Amniotic epithelial cell (primary cell): ENCODE measurements at regions not wholly inside any gene's neighbourhood (a gene's known extent, or its start where the extent isn't known, plus 50 kb on each side); places are given as distances from the start of the nearest gene placed in this dataset.

Experiments used
- DNase-seq: peaks from one replicate; pipeline ENCODE4 v3.0.0-alpha.2; 2010; ENCODE audit warnings: low read depth

GRCh38 chr11:95717314-95717713 lies 72.3 kb downstream of the FAM76B start:
- no peak for DNase-seq

- DNase-seq = no peak
Observed at GRCh38 chr11:95716266-95716665, 73.3 kb downstream of the FAM76B start.

GRCh38 chr11:95715777-95716241 lies 73.8 kb downstream of the FAM76B start:
- DNase-seq = peak; percentile 46

DNA sequence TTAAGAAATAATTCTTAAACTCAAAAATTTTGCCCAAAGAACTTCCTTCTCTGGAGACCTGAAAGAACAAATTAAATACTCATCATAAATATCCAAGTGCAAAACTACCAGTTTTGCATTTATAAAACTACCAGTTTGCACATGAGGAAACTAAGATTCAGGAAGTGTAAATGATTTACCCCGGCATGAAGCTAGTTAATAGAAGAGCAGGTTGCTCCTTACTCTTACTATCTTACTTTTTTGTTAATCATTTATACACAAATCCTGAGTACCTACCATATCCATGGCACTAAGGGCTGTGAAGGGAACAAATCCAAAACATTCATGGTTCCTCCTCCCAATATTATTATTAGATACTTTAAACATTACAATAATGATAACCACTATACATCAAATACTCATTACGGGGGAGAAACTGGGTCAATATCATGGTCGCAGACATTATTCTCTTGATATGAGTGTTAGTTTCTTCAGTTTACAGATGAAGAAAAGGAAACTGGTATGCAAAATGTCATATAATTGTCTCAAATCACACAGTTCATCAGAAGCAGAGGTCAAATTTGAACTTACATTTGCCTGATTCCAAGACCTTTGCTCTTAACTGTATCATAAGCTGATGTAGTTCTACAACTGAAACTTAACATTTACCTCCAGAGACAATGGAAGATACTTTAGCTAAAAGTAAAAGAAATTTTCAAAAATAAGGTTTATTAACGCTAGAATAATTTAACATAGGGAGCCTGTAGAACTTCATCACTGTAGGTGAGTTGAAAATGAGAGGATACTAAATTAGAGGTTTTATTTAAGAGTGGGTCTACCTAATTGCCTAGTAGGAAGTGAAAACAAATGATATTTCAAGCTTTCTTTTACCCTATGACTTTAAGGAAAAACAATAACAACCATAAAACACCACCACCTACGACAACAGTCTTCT lies 74.5 kb downstream of the FAM76B start:
- no peak for DNase-seq

DNA sequence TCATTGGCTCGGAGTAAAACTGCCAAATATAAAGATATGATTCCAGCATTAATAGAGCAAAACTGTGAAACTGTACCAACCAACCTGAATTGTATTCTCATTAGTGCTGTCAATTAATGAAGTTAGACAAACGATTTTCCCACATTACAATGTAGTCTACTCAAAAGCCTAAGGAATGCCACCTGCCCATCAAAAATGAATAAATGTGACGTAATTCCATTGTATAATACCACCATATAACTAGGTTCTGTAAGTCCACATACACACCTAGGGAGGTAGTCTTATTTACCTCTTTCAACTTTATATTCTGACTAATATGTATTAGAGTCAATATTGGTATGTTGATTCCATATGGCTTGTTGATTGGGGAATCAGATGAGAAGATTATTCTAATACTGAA lies 76.2 kb downstream of the FAM76B start:
- DNase-seq = no peak

GRCh38 chr11:95711945-95712221 lies 77.7 kb downstream of the FAM76B start:
- DNase-seq = no peak

GRCh38 chr11:95711162-95711944 lies 78.2 kb downstream of the FAM76B start:
- DNase-seq = no peak

- DNase-seq = no peak
Observed at GRCh38 chr11:95708681-95709080, 80.9 kb downstream of the FAM76B start.

GRCh38 chr11:95706974-95707387 lies 82.6 kb downstream of the FAM76B start:
- no peak for DNase-seq

GRCh38 chr11:95705485-95706124 lies 84.0 kb downstream of the FAM76B start:
- peak; percentile 76 for DNase-seq

DNA sequence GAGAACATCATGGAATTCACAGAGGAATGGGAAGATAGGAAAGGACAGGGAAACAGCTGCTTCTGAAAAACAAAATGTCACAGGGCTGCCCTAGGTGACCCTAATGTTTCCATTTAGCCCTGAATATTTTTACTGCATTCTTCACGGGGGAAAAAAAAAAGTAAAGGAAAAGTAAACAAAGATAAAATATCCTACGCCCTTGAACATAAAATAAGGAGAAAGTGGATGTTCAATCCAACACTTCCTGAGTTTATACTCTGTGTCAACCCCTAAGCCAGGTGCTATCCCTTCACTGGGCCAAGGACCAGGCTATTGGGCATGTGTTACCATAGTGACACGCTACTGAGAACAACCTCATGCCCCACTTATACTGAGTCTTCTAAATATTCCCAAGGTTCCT lies 84.7 kb downstream of the FAM76B start:
- no peak for DNase-seq

DNA sequence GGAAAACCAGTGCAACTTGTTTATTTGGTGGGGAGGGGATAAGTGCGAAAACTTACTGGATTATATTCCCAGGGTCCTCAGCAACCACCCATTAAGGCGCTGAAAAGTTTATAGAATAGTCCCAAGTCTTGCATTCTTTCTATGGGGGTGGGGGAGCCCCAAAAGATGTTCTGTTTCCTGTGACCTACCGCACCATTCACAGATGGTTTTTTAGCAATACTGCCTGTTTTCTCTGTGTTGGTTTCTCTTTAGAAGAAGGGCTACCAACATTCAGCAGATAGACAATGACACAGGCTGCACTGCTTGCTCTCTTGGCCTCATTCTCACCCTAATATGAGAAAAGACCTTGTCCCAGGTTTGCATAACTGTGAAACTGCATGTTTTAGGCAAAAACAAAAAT lies 86.5 kb downstream of the FAM76B start:
- no peak for DNase-seq

DNA sequence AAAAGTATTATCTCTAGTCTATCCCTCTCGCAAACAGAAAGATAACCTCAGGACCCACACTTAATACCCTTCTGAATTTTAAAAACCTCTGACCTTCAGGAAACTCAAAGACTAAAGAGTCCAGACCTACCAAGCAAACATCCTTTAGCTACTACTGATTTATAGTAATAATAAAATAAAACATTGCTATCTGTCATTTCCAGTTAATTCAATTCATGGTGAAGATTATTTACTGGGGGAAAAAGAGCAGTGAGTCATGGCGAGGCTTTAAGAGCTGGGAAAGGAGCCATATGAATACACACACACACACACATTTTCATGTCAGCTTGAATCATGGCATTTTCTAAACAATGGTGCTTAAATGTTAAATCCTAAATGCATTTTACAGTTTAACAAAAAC lies 87.1 kb downstream of the FAM76B start:
- peak; percentile 91 for DNase-seq

DNA sequence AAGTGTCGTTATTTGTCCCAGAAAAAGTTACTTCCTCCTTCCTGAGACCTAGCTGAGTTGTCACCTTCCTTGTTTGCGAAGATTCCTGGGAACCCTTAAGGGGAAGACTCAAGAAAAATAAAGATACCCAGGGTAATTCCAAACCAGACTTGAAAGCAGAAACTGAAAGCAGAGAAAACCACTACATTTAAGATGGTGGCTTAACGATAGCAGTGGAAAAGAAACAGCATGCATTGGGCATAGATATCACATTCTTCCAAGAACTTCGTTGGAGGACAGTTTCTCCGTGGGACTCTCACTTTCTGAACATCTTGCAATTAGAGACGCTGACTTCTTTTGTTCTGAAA lies 89.1 kb downstream of the FAM76B start:
- no peak for DNase-seq

DNA sequence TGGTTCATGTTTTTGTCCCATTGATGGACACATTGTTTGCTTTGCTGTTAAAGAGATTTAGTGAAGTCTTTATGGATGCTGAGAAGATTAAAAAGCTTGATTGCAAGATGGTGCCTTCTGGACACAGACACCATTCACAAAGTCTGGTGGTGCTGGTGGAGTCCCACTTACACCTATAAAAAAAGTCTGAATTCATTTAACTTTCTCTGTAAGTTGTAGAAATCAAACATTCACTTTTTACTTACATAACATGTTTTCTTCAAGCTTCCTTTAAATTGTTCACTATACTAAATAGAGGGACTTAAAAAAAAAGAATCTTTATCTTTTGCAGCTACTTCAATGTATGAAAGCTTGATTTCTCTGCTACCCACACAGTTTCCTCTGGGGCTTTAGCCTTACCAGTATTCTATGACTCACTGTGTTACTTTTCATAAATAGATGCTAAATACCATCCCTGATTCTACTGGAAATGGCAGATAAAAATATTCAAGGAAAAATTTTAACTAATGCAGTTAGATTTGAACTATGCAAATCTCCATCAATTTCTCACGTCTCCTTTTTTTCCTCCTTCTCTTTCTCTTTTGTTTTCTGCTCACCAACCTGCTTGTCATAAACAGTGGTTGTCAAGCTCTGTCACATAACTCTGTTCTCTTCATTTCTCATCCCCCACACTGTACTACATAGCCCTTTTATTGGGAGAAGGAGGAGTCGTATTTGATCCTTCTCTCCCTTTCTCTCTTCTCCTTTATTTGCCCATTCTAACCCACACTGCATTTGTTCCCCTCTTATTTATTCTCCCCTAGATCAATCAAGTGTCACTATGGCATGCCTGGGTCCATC lies 89.7 kb downstream of the FAM76B start:
- DNase-seq = peak; percentile 39

GRCh38 chr11:95698676-95699557 lies 90.7 kb downstream of the FAM76B start:
- peak; percentile 77 for DNase-seq

GRCh38 chr11:95697614-95698408 lies 91.8 kb downstream of the FAM76B start:
- DNase-seq = no peak

DNA sequence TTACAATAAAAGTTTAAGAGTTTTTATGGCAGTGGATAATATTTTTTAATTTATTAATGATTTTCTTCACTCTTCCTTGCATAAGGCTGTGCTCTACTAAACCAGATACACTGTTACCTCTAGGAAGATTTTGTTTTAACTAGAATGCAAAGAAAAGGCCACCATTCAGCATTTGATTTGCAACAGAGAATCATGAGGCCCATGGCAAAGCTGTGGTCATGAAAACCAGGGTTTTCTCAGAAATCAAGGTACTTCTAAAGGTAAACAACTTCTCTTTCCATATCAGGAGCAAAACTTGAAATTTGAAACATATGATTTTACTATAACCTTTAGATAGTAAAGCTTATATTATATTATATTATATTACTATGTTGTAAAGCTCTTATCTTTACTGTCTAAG lies 94.4 kb downstream of the FAM76B start:
- no peak for DNase-seq

DNA sequence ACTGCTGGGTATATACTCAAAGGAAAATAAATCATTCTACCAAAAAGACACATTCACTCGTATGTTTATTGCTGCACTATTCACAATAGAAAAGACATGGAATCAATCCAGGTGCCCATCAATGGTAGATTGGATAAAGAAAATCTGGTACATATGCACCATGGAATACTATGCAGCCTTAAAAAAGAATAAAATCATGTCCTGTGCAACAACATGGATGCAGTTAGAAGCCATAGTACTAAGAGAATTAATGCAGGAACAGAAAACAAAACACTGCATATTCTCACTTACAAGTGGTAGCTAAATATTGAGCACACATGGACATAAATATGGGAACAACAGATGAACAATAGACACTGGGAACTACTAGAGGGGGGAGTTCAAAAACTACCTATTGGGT lies 96.3 kb downstream of the FAM76B start:
- no peak for DNase-seq
